HEK293 (cell line): ENCODE measurements at regions not wholly inside any gene's neighbourhood (a gene's known extent, or its start where the extent isn't known, plus 50 kb on each side); places are given as distances from the start of the nearest gene placed in this dataset.

Experiments
- CTCF ChIA-PET: fragments of 350-600 bp; formaldehyde crosslinking; extraction: SDS; loops from one replicate; lab custom pipeline; 2021; ENCODE audit warnings: antibody characterized with exemption; lab: Yijun Ruan, JAX
- POLR2A ChIA-PET: fragments of 300-600 bp; formaldehyde crosslinking; extraction: SDS; loops from one replicate; lab custom pipeline; 2020; ENCODE audit warnings: antibody characterized with exemption, inconsistent platforms; lab: Yijun Ruan, JAX
- H3K27ac ChIP-seq: fragments of 200-500 bp; sonication (Bioruptor generic); 2 replicates; pipeline ENCODE4 v1.5.1; 2014; ENCODE audit warnings: low read depth, low read length, control low read depth, inconsistent platforms; ENCODE audit errors: extremely low read depth
- H3K36me3 ChIP-seq, 2 experiments: fragments of 200-500 bp in 1 of 2; sonication (Bioruptor generic) in 1 of 2; 1 replicate in 1 of 2; 2 replicates in 1 of 2; pipeline ENCODE4 v1.5.1; 2014 to 2017; ENCODE audit warnings: inconsistent platforms in 2 of 2, low read length in 2 of 2; ENCODE audit not compliant: control insufficient read depth in 2 of 2, insufficient read depth in 1 of 2
- H3K4me1 ChIP-seq: fragments of 200-500 bp; sonication (Bioruptor generic); 2 replicates; pipeline ENCODE4 v1.5.1; 2014; ENCODE audit warnings: mild to moderate bottlenecking, low read length, inconsistent platforms; ENCODE audit not compliant: control insufficient read depth, insufficient read depth
- H3K4me3 ChIP-seq: 2 replicates; pipeline ENCODE4 v1.5.1; 2011; ENCODE audit warnings: low read depth, mild to moderate bottlenecking, control low read depth, low read length, moderate library complexity
- H3K9me3 ChIP-seq: fragments of 200-500 bp; sonication (Bioruptor generic); 2 replicates; pipeline ENCODE4 v1.5.1; 2014; ENCODE audit warnings: low read depth, low read length, inconsistent platforms; ENCODE audit not compliant: control insufficient read depth, insufficient read depth
- MEIS1 ChIP-seq: sonication (generic); formaldehyde crosslinking; IDR thresholded peaks from 2 replicates; pipeline ENCODE4 v1.8.1; 2022; ENCODE audit warnings: missing genetic modification reagents, mild to moderate bottlenecking, borderline replicate concordance
- PRDM1 ChIP-seq: fragments of 450-650 bp; formaldehyde crosslinking; IDR thresholded peaks from 2 replicates; pipeline ENCODE4; 2016; ENCODE audit warnings: missing biosample characterization, missing genetic modification characterization
- SP3 ChIP-seq: fragments of 450-650 bp; formaldehyde crosslinking; IDR thresholded peaks from 2 replicates; pipeline ENCODE4 v1.5.1; 2016; ENCODE audit warnings: missing biosample characterization, missing genetic modification characterization
- TRIM28 ChIP-seq: IDR thresholded peaks from 2 replicates; pipeline ENCODE4 v1.6.1; 2011; ENCODE audit warnings: low read length, control low read depth, borderline replicate concordance
- WT1 ChIP-seq: fragments of 450-650 bp; formaldehyde crosslinking; IDR thresholded peaks from 2 replicates; pipeline ENCODE4 v1.5.1; 2016; ENCODE audit warnings: missing biosample characterization, missing genetic modification characterization
- ZBTB17 ChIP-seq: fragments of 450-650 bp; formaldehyde crosslinking; IDR thresholded peaks from 2 replicates; pipeline ENCODE4 v1.5.1; 2016; ENCODE audit warnings: missing biosample characterization, missing genetic modification characterization
- ZNF132 ChIP-seq: fragments of 450-650 bp; formaldehyde crosslinking; IDR thresholded peaks from 2 replicates; pipeline ENCODE4 v1.5.1; 2017; ENCODE audit warnings: missing biosample characterization, missing genetic modification characterization, borderline replicate concordance
- ZNF221 ChIP-seq: fragments of 450-650 bp; formaldehyde crosslinking; IDR thresholded peaks from 2 replicates; pipeline ENCODE4 v1.5.1; 2017; ENCODE audit warnings: missing biosample characterization, missing genetic modification characterization, borderline replicate concordance
- ZNF324 ChIP-seq: fragments of 450-650 bp; formaldehyde crosslinking; IDR thresholded peaks from 2 replicates; pipeline ENCODE4 v1.5.1; 2016; ENCODE audit warnings: missing biosample characterization, missing genetic modification characterization
- ZNF366 ChIP-seq: fragments of 450-650 bp; formaldehyde crosslinking; conservative IDR thresholded peaks from 2 replicates; pipeline ENCODE4 v1.5.1; 2016; ENCODE audit warnings: missing biosample characterization, missing genetic modification characterization
- ZNF501 ChIP-seq: fragments of 450-650 bp; formaldehyde crosslinking; IDR thresholded peaks from 2 replicates; pipeline ENCODE4 v1.5.1; 2016; ENCODE audit warnings: missing biosample characterization, missing genetic modification characterization
- ZNF561 ChIP-seq: fragments of 450-650 bp; IDR thresholded peaks from 2 replicates; pipeline ENCODE4 v1.5.1; 2018; ENCODE audit warnings: missing biosample characterization, missing genetic modification characterization, borderline replicate concordance
- ZNF623 ChIP-seq: fragments of 450-650 bp; formaldehyde crosslinking; IDR thresholded peaks from 2 replicates; pipeline ENCODE4 v1.5.1; 2016; ENCODE audit warnings: missing biosample characterization, missing genetic modification characterization
- ZNF677 ChIP-seq: fragments of 450-650 bp; IDR thresholded peaks from 2 replicates; pipeline ENCODE4 v1.5.0; 2018; ENCODE audit warnings: missing biosample characterization, mild to moderate bottlenecking, missing genetic modification characterization, moderate library complexity
- ZNF791 ChIP-seq: fragments of 450-650 bp; formaldehyde crosslinking; IDR thresholded peaks from 2 replicates; pipeline ENCODE4 v1.5.1; 2016; ENCODE audit warnings: missing biosample characterization, missing genetic modification characterization
- ZSCAN5A ChIP-seq: fragments of 450-650 bp; formaldehyde crosslinking; IDR thresholded peaks from 2 replicates; pipeline ENCODE4 v1.5.1; 2016; ENCODE audit warnings: missing biosample characterization, missing genetic modification characterization
- TF ChIP-seq, protein P1 (sequence below): fragments of 450-650 bp; formaldehyde crosslinking; IDR thresholded peaks from 2 replicates; pipeline ENCODE4 v1.5.1; 2017; ENCODE audit warnings: missing biosample characterization, missing genetic modification characterization
- TF ChIP-seq, protein P2 (sequence below): fragments of 450-650 bp; formaldehyde crosslinking; IDR thresholded peaks from 2 replicates; pipeline ENCODE4 v1.5.1; 2016; ENCODE audit warnings: missing biosample characterization, missing genetic modification characterization, borderline replicate concordance
- TF ChIP-seq, protein P3 (sequence below): fragments of 450-650 bp; formaldehyde crosslinking; IDR thresholded peaks from 2 replicates; pipeline ENCODE4 v1.5.1; 2016; ENCODE audit warnings: missing biosample characterization, missing genetic modification characterization

DNA sequence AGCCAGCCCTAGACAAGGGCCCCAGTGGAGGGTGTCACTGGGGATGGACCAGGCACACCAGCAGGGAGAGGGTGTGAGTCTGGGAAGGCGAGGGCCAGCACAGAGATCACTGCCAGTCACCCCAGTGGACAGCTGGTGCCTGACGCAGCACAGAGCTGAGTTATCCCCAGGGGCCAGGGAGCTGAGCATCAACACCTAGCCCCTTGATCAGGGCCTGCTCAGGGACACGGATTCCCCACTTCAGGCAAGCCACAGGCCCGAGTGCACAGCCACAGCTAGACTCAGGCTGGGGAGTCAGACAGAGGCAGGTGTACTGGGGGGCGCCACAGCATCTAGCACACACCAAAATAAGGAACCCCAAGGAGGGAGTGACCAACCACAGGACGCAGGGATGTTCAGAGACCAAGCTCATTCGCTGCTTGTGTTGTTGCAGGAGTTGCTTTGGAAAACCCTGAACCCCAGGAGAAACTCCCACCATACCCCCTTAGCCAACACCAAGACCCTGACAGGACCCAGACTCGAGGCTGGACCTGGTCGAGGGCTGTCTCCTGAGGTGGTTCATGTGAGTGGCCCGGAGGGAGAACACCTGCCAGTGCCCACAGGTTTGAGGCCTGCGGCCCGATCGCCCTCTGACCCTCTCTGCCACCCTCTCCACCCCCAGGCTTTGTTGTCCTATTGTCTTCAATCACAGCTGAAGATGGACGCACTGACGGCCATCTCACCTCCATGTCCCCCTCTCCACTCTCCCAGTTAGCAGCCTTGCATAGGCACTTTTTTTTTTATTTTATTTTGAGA lies 146.8 kb downstream of the TPRA1 start (continued):
- TF ChIP-seq ZNF501 (tag by site-specific recombination) (no peak), ZNF623 (tag by site-specific recombination) (no peak), PRDM1 (tag by site-specific recombination) (no peak), ZBTB17 (tag by site-specific recombination) (no peak), ZNF791 (tag by site-specific recombination) (no peak)
- TF ChIP-seq, protein P1, sequence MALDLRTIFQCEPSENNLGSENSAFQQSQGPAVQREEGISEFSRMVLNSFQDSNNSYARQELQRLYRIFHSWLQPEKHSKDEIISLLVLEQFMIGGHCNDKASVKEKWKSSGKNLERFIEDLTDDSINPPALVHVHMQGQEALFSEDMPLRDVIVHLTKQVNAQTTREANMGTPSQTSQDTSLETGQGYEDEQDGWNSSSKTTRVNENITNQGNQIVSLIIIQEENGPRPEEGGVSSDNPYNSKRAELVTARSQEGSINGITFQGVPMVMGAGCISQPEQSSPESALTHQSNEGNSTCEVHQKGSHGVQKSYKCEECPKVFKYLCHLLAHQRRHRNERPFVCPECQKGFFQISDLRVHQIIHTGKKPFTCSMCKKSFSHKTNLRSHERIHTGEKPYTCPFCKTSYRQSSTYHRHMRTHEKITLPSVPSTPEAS, result no peak

GRCh38 chr3:127442506-127442905 lies 148.0 kb downstream of the TPRA1 start:
- TF ChIP-seq ZNF221 (tag by site-specific recombination) (no peak), ZNF677 (tag by site-specific recombination) (no peak), MEIS1 (CRISPR knock-in tag) (no peak), ZNF324 (tag by site-specific recombination) (no peak), WT1 (tag by site-specific recombination) (no peak), ZNF561 (no peak), ZSCAN5A (tag by site-specific recombination) (no peak), SP3 (tag by site-specific recombination) (no peak), ZNF366 (tag by site-specific recombination) (no peak), ZNF132 (tag by site-specific recombination) (no peak), TRIM28 (no peak)
- TF ChIP-seq, protein P2, sequence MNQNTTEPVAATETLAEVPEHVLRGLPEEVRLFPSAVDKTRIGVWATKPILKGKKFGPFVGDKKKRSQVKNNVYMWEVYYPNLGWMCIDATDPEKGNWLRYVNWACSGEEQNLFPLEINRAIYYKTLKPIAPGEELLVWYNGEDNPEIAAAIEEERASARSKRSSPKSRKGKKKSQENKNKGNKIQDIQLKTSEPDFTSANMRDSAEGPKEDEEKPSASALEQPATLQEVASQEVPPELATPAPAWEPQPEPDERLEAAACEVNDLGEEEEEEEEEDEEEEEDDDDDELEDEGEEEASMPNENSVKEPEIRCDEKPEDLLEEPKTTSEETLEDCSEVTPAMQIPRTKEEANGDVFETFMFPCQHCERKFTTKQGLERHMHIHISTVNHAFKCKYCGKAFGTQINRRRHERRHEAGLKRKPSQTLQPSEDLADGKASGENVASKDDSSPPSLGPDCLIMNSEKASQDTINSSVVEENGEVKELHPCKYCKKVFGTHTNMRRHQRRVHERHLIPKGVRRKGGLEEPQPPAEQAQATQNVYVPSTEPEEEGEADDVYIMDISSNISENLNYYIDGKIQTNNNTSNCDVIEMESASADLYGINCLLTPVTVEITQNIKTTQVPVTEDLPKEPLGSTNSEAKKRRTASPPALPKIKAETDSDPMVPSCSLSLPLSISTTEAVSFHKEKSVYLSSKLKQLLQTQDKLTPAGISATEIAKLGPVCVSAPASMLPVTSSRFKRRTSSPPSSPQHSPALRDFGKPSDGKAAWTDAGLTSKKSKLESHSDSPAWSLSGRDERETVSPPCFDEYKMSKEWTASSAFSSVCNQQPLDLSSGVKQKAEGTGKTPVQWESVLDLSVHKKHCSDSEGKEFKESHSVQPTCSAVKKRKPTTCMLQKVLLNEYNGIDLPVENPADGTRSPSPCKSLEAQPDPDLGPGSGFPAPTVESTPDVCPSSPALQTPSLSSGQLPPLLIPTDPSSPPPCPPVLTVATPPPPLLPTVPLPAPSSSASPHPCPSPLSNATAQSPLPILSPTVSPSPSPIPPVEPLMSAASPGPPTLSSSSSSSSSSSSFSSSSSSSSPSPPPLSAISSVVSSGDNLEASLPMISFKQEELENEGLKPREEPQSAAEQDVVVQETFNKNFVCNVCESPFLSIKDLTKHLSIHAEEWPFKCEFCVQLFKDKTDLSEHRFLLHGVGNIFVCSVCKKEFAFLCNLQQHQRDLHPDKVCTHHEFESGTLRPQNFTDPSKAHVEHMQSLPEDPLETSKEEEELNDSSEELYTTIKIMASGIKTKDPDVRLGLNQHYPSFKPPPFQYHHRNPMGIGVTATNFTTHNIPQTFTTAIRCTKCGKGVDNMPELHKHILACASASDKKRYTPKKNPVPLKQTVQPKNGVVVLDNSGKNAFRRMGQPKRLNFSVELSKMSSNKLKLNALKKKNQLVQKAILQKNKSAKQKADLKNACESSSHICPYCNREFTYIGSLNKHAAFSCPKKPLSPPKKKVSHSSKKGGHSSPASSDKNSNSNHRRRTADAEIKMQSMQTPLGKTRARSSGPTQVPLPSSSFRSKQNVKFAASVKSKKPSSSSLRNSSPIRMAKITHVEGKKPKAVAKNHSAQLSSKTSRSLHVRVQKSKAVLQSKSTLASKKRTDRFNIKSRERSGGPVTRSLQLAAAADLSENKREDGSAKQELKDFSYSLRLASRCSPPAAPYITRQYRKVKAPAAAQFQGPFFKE, result no peak
- TF ChIP-seq, protein P3, sequence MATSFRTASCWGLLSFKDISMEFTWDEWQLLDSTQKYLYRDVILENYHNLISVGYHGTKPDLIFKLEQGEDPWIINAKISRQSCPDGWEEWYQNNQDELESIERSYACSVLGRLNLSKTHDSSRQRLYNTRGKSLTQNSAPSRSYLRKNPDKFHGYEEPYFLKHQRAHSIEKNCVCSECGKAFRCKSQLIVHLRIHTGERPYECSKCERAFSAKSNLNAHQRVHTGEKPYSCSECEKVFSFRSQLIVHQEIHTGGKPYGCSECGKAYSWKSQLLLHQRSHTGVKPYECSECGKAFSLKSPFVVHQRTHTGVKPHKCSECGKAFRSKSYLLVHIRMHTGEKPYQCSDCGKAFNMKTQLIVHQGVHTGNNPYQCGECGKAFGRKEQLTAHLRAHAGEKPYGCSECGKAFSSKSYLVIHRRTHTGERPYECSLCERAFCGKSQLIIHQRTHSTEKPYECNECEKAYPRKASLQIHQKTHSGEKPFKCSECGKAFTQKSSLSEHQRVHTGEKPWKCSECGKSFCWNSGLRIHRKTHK (tag by site-specific recombination), result no peak
- TF ChIP-seq, all 188 proteins: peak for 0
- H3K9me3 ChIP-seq, result no peaks in the 10 kb centered on the region
- CTCF ChIA-PET, result interaction anchor here (0.7 to 1.4 kb wide), 2 partner anchors 13 to 460 kb away, joined by 3 to 5 read pairs; partner anchors contain the start of gene PLXNA1

More at GRCh38 chr3:127442506-127442905, 148.0 kb downstream of the TPRA1 start:
- POLR2A ChIA-PET, result no interaction called here
- no peaks in the 10 kb centered on the region for H3K4me1 ChIP-seq
- no peak overlapping the region for H3K27ac ChIP-seq
- no peak overlapping the region for H3K4me3 ChIP-seq
- no peaks in the 10 kb centered on the region for H3K36me3 ChIP-seq
